Smooth muscle cell (in vitro differentiated cells): ENCODE measurements at regions not wholly inside any gene's neighbourhood (a gene's known extent, or its start where the extent isn't known, plus 50 kb on each side); places are given as distances from the start of the nearest gene placed in this dataset.

Source experiments
- DNase-seq: peaks from one replicate; lab custom pipeline; 2025; ENCODE audit not compliant: unreplicated experiment; lab: John Stamatoyannopoulos, UW
- H2AFZ ChIP-seq: fragments of 200-600 bp; sonication (generic); 2 replicates; pipeline ENCODE4 v1.6.0; 2016; ENCODE audit warnings: antibody characterized with exemption, low read depth, mild to moderate bottlenecking
- H3F3A ChIP-seq: fragments of 200-600 bp; sonication (generic); 2 replicates; pipeline ENCODE4 v1.6.0; 2017; ENCODE audit warnings: antibody characterized with exemption, low read depth
- H3K27ac ChIP-seq: fragments of 200-600 bp; sonication (generic); 2 replicates; pipeline ENCODE4 v1.5.1; 2016; ENCODE audit warnings: low read depth, mild to moderate bottlenecking
- H3K27me3 ChIP-seq: fragments of 200-600 bp; sonication (generic); 2 replicates; pipeline ENCODE4 v1.6.1; 2016; ENCODE audit warnings: low read depth, mild to moderate bottlenecking
- H3K36me3 ChIP-seq: fragments of 200-600 bp; sonication (generic); 2 replicates; pipeline ENCODE4 v1.5.1; 2016; ENCODE audit warnings: low read depth
- H3K4me1 ChIP-seq: fragments of 200-600 bp; sonication (generic); 2 replicates; pipeline ENCODE4 v1.5.1; 2016; ENCODE audit warnings: low read depth
- H3K4me2 ChIP-seq: fragments of 200-600 bp; sonication (generic); 2 replicates; pipeline ENCODE4 v1.6.0; 2016; ENCODE audit warnings: mild to moderate bottlenecking
- H3K4me3 ChIP-seq: fragments of 200-600 bp; sonication (generic); 2 replicates; pipeline ENCODE4 v1.5.1; 2016; ENCODE audit warnings: mild to moderate bottlenecking
- H3K79me2 ChIP-seq: fragments of 200-600 bp; sonication (generic); 2 replicates; pipeline ENCODE4 v1.6.0; 2016; ENCODE audit warnings: low read depth, mild to moderate bottlenecking
- H3K9ac ChIP-seq: fragments of 200-600 bp; sonication (generic); 2 replicates; pipeline ENCODE4 v1.6.0; 2016; ENCODE audit warnings: low read depth
- H3K9me3 ChIP-seq: fragments of 200-600 bp; sonication (generic); replicated peaks from 2 replicates; pipeline ENCODE4 v1.5.1; 2016; ENCODE audit warnings: low read depth
- H4K20me1 ChIP-seq: fragments of 200-600 bp; sonication (generic); 2 replicates; pipeline ENCODE4 v1.6.0; 2016; ENCODE audit warnings: low read depth
- WGBS: methylation state at CpG from one replicate; pipeline ENCODE4 v1.1.7; 2016; ENCODE audit warnings: low lambda C conversion rate; 5-methylcytosine and 5-hydroxymethylcytosine counted together
- TF ChIP-seq, protein P1 (sequence below): fragments of 200-600 bp; sonication (generic); IDR thresholded peaks from 2 replicates; pipeline ENCODE4 v1.5.1; 2017; ENCODE audit warnings: borderline replicate concordance, mild to moderate bottlenecking, antibody characterized with exemption; ENCODE audit not compliant: insufficient read depth, poor library complexity, severe bottlenecking

- Histone ChIP-seq H3K9me3 (no peaks in the 10 kb centered on the region), H3K4me3 (no peak overlapping the region), H3F3A (no peaks in the 10 kb centered on the region), H3K79me2 (no peaks in the 10 kb centered on the region), H3K9ac (no peak overlapping the region), H3K36me3 (peaks cover 3% of the 10 kb centered on the region), H3K4me1 (no peaks in the 10 kb centered on the region), H3K27me3 (no peaks in the 10 kb centered on the region), H4K20me1 (no peaks in the 10 kb centered on the region), H2AFZ (no peak overlapping the region), H3K4me2 (no peak overlapping the region), H3K27ac (no peak overlapping the region)
- TF ChIP-seq, protein P1, sequence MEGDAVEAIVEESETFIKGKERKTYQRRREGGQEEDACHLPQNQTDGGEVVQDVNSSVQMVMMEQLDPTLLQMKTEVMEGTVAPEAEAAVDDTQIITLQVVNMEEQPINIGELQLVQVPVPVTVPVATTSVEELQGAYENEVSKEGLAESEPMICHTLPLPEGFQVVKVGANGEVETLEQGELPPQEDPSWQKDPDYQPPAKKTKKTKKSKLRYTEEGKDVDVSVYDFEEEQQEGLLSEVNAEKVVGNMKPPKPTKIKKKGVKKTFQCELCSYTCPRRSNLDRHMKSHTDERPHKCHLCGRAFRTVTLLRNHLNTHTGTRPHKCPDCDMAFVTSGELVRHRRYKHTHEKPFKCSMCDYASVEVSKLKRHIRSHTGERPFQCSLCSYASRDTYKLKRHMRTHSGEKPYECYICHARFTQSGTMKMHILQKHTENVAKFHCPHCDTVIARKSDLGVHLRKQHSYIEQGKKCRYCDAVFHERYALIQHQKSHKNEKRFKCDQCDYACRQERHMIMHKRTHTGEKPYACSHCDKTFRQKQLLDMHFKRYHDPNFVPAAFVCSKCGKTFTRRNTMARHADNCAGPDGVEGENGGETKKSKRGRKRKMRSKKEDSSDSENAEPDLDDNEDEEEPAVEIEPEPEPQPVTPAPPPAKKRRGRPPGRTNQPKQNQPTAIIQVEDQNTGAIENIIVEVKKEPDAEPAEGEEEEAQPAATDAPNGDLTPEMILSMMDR: no peak
- no peak for DNase-seq
- WGBS: 71% methylated on average over 3 of the region's 3 CpGs
These were observed 408.6 kb upstream of the IMPG1 start for GRCh38 chr6:76481101-76481500.

- TF ChIP-seq, protein P1: no peak
- 91% methylated on average over 2 of the region's 2 CpGs for WGBS
These were observed 400.4 kb upstream of the IMPG1 start for GRCh38 chr6:76472858-76473257.

DNA sequence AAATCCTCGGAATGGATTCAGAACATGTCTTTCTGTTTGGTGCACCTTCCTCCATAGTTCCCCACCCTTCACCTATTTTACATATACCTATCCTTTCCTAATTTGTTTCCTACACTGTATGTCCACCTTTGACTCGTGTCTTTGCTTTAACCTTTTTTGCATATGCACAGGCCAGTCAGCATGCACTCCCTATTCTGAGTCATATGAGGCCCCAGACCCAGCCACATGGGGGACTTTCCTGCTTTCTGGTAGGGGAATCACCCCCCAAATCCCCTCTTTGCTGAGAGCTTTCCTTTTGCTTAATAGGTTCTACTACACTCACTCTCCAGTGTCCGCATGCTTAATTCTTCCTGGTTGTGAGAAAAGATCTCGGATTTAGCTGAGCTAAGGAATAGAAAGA is 393.8 kb upstream of the IMPG1 start:
- Histone ChIP-seq H3K79me2 (no peaks in the 10 kb centered on the region), H3K27ac (no peak overlapping the region), H3K4me2 (no peak overlapping the region), H3K36me3 (no peaks in the 10 kb centered on the region), H3K27me3 (no peaks in the 10 kb centered on the region), H2AFZ (no peak overlapping the region), H3K9ac (no peak overlapping the region), H4K20me1 (no peaks in the 10 kb centered on the region), H3K9me3 (no peaks in the 10 kb centered on the region), H3F3A (no peaks in the 10 kb centered on the region), H3K4me3 (no peak overlapping the region), H3K4me1 (no peaks in the 10 kb centered on the region)
- TF ChIP-seq, protein P1: no peak
- 86% methylated on average over 4 of the region's 4 CpGs for WGBS
- no peak for DNase-seq

More at GRCh38 chr6:76472858-76473257, 400.4 kb upstream of the IMPG1 start:
- Histone ChIP-seq H3F3A (no peaks in the 10 kb centered on the region), H3K9ac (no peak overlapping the region), H3K36me3 (no peaks in the 10 kb centered on the region), H3K9me3 (no peaks in the 10 kb centered on the region), H3K27ac (no peak overlapping the region), H3K4me1 (no peaks in the 10 kb centered on the region), H4K20me1 (no peaks in the 10 kb centered on the region), H2AFZ (no peak overlapping the region), H3K4me3 (no peak overlapping the region), H3K4me2 (no peak overlapping the region), H3K27me3 (no peaks in the 10 kb centered on the region), H3K79me2 (no peaks in the 10 kb centered on the region)
- no peak for DNase-seq

DNA sequence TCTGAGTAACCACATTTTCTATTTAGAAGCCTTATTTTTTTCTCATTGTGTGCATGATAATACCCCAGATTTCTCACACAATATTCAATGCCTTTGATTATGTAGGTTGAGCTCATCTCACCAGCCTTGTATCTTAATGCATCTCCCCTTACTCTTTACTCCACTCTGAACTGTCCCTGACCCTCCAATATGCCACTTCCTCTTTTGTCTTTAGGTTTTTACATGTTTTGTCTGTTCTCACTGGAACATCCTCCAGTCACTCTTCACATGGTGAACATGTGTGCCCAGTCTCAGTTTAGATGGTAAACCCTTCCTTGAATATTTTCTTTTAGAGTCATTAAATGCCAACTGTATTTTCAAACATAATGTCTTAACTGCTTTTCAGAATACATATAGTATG is 392.9 kb upstream of the IMPG1 start:
- H3K79me2 ChIP-seq: no peaks in the 10 kb centered on the region
- no peak overlapping the region for H3K4me3 ChIP-seq
- H3K9ac ChIP-seq: no peak overlapping the region
- H2AFZ ChIP-seq: no peak overlapping the region
- TF ChIP-seq, protein P1: no peak
- no peaks in the 10 kb centered on the region for H3K9me3 ChIP-seq
- DNase-seq: no peak
- no peaks in the 10 kb centered on the region for H3K36me3 ChIP-seq
- no peaks in the 10 kb centered on the region for H3K4me1 ChIP-seq
- H3K27ac ChIP-seq: no peak overlapping the region
- H4K20me1 ChIP-seq: no peaks in the 10 kb centered on the region
- H3F3A ChIP-seq: no peaks in the 10 kb centered on the region
- H3K27me3 ChIP-seq: no peaks in the 10 kb centered on the region
- H3K4me2 ChIP-seq: no peak overlapping the region
